AG04450 (cell line): ENCODE measurements at regions not wholly inside any gene's neighbourhood (a gene's known extent, or its start where the extent isn't known, plus 50 kb on each side); places are given as distances from the start of the nearest gene placed in this dataset.

Experiments
- CTCF ChIA-PET: fragments of 300-600, 350-600 bp; formaldehyde crosslinking; extraction: SDS; loops from one replicate; lab custom pipeline; 2022; ENCODE audit warnings: antibody characterized with exemption, inconsistent platforms; lab: Charles Lee
- POLR2A ChIA-PET: fragments of 350-600 bp; formaldehyde crosslinking; extraction: SDS; loops from one replicate; lab custom pipeline; 2021; ENCODE audit warnings: antibody characterized with exemption, inconsistent platforms; lab: Yijun Ruan, JAX
- DNase-seq: peaks from one replicate; pipeline ENCODE4 v3.0.0-alpha.2; 2011; ENCODE audit warnings: low read depth, low spot score
- H3K27ac ChIP-seq: one replicate; pipeline ENCODE4 v1.5.1; 2012; ENCODE audit warnings: low read depth, low read length, control low read depth
- H3K27me3 ChIP-seq: one replicate; pipeline ENCODE4 v1.6.0; 2012; ENCODE audit warnings: low read length; ENCODE audit not compliant: control insufficient read depth, insufficient read depth
- H3K4me3 ChIP-seq: 2 replicates; pipeline ENCODE4 v1.5.1; 2011; ENCODE audit warnings: mild to moderate bottlenecking, low read depth, low read length, control low read depth
- H3K9me3 ChIP-seq: 2 replicates; pipeline ENCODE4 v1.5.1; 2012; ENCODE audit warnings: low read length; ENCODE audit not compliant: control insufficient read depth, insufficient read depth
- TF ChIP-seq, protein P1 (sequence below): IDR thresholded peaks from 2 replicates; pipeline ENCODE4 v1.5.1; 2011; ENCODE audit warnings: low read depth, low read length, control low read depth, inconsistent platforms

DNA sequence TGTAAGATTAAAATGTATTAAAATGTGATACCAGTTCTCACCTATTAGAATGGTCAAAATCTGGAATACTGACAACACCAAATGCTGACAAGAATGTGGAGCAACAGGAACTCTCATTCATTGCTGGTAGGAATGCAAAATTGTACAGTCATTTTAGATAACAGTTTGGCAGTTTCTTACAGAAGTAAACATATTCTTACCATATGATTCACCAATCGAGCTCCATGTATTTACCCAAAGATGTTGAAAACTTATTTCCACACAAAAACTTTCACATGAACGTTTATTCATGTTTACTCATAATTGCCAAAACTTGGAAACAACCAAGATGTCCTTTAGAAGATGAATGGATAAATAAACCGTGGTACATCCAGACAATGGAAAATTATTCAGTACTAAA, 1193.5 kb upstream of the ACVR2A start:
- Histone ChIP-seq H3K27me3 (no peaks in the 10 kb centered on the region), H3K9me3 (no peaks in the 10 kb centered on the region), H3K4me3 (no peak overlapping the region), H3K27ac (no peak overlapping the region)
- TF ChIP-seq, protein P1, sequence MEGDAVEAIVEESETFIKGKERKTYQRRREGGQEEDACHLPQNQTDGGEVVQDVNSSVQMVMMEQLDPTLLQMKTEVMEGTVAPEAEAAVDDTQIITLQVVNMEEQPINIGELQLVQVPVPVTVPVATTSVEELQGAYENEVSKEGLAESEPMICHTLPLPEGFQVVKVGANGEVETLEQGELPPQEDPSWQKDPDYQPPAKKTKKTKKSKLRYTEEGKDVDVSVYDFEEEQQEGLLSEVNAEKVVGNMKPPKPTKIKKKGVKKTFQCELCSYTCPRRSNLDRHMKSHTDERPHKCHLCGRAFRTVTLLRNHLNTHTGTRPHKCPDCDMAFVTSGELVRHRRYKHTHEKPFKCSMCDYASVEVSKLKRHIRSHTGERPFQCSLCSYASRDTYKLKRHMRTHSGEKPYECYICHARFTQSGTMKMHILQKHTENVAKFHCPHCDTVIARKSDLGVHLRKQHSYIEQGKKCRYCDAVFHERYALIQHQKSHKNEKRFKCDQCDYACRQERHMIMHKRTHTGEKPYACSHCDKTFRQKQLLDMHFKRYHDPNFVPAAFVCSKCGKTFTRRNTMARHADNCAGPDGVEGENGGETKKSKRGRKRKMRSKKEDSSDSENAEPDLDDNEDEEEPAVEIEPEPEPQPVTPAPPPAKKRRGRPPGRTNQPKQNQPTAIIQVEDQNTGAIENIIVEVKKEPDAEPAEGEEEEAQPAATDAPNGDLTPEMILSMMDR = no peak
- DNase-seq = no peak
- ChIA-PET CTCF (no interaction called here), POLR2A (no interaction called here)

DNA sequence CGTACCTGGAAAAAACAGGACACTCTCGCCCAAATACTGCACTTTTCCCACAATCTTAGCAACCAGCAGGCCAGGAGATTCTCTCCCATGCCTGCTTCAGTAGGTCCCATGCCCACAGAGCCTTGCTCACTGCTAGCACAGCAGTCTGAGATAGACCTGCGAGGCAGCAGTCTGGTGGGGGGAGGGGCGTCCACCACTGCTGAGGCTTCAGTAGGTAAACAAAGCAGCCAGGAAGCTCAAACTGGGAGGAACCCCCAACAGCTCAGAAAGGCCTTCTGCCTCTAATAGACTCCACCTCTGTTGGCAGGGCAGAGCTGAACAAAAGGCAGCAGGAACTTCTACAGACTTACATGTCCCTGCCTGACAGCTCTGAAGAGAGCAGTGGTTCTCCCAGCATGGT, 1202.8 kb upstream of the ACVR2A start:
- ChIA-PET CTCF (no interaction called here), POLR2A (no interaction called here)
- Histone ChIP-seq H3K27me3 (no peaks in the 10 kb centered on the region), H3K4me3 (no peak overlapping the region), H3K27ac (no peak overlapping the region), H3K9me3 (no peaks in the 10 kb centered on the region)
- TF ChIP-seq, protein P1 = no peak
- no peak for DNase-seq

GRCh38 chr2:146634230-146635097, 1210.4 kb upstream of the ACVR2A start:
- peak; percentile 29 for DNase-seq
- ChIA-PET CTCF (interaction anchor here (0.6 kb wide), 1 partner anchor 27 kb away, joined by 3 read pairs; no protein-coding TSS in a partner anchor), POLR2A (no interaction called here)
- TF ChIP-seq, protein P1 = no peak
- Histone ChIP-seq H3K9me3 (no peaks in the 10 kb centered on the region), H3K27ac (no peak overlapping the region), H3K27me3 (no peaks in the 10 kb centered on the region), H3K4me3 (no peak overlapping the region)

GRCh38 chr2:146633159-146633558, 1211.7 kb upstream of the ACVR2A start:
- TF ChIP-seq, protein P1 = no peak

DNA sequence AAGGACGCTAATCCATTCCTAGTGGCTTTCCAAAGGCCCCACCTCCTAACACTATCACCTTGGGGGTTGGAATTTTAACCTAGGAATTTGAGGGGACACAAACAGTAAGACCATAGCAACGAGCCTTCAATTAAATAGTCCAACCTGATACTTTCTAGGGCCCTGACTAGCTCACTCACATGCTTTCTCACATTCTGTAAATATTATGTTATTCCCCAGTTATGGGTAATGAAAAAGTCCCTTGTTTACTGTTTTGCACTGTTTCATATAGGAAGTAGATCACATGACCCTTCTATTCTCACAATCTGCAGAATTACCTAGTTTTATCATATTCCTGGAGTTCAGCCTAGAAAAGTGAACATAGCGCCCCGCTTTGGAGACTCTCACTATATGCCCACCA, 1212.1 kb upstream of the ACVR2A start:
- Histone ChIP-seq H3K4me3 (no peak overlapping the region), H3K9me3 (no peaks in the 10 kb centered on the region), H3K27me3 (no peaks in the 10 kb centered on the region), H3K27ac (no peak overlapping the region)
- TF ChIP-seq, protein P1 = no peak
- ChIA-PET CTCF (no interaction called here), POLR2A (no interaction called here)
- no peak for DNase-seq

More at GRCh38 chr2:146633159-146633558, 1211.7 kb upstream of the ACVR2A start:
- CTCF ChIA-PET = no interaction called here
- Histone ChIP-seq H3K27ac (no peak overlapping the region), H3K9me3 (no peaks in the 10 kb centered on the region), H3K4me3 (no peak overlapping the region), H3K27me3 (no peaks in the 10 kb centered on the region)
- POLR2A ChIA-PET = no interaction called here
- DNase-seq = no peak
